ENCODE measurements at regions not wholly inside any gene's neighbourhood (a gene's known extent, or its start where the extent isn't known, plus 50 kb on each side); places are given as distances from the start of the nearest gene placed in this dataset.

GRCh38 chr4:146063143-146063542 lies 112.4 kb upstream of the LSM6 start:
- Histone ChIP-seq H3K36me3 (no peaks in the 10 kb centered on the region), H3K4me1 (no peaks in the 10 kb centered on the region), H3K4me3 (no peak overlapping the region), H3K27me3 (no peaks in the 10 kb centered on the region), H3K9me3 (no peaks in the 10 kb centered on the region), H3K27ac (no peak overlapping the region)
- TF ChIP-seq EP300 (IDR thresholded peaks at IDR 0.05) (no peak), POLR2A (IDR thresholded peaks at IDR 0.05) (no peak), CTCF (IDR thresholded peaks at IDR 0.05) (no peak)
- DNase-seq (ENCODE audit: low spot score in 2 of 2): no peak

- WGBS, 2 donors: 60 to 74% methylated on average over 2 of the region's 2 CpGs
- H3K27ac ChIP-seq: no peak overlapping the region
- no peaks in the 10 kb centered on the region for H3K36me3 ChIP-seq
- no peak overlapping the region for H3K4me3 ChIP-seq
- TF ChIP-seq EP300 (IDR thresholded peaks at IDR 0.05) (no peak), CTCF (IDR thresholded peaks at IDR 0.05) (no peak), POLR2A (IDR thresholded peaks at IDR 0.05) (no peak)
- no peaks in the 10 kb centered on the region for H3K27me3 ChIP-seq
- no peak for DNase-seq (ENCODE audit: low spot score in 2 of 2)
- no peaks in the 10 kb centered on the region for H3K4me1 ChIP-seq
- no peaks in the 10 kb centered on the region for H3K9me3 ChIP-seq
Observed at GRCh38 chr4:146062340-146062739, 113.2 kb upstream of the LSM6 start.

- TF ChIP-seq CTCF (IDR thresholded peaks at IDR 0.05) (no peak), EP300 (IDR thresholded peaks at IDR 0.05) (no peak), POLR2A (IDR thresholded peaks at IDR 0.05) (no peak)
- Histone ChIP-seq H3K4me1 (no peaks in the 10 kb centered on the region), H3K27ac (no peak overlapping the region), H3K27me3 (no peaks in the 10 kb centered on the region), H3K36me3 (no peaks in the 10 kb centered on the region), H3K4me3 (no peak overlapping the region), H3K9me3 (no peaks in the 10 kb centered on the region)
- DNase-seq (ENCODE audit: low spot score in 2 of 2): no peak
- WGBS, 2 donors: 65 to 74% methylated on average over 4 of the region's 4 CpGs
Observed at GRCh38 chr4:146061610-146062334, 113.7 kb upstream of the LSM6 start.

GRCh38 chr4:146059865-146060264 lies 115.7 kb upstream of the LSM6 start:
- H3K4me3 ChIP-seq: no peak overlapping the region
- H3K36me3 ChIP-seq: no peaks in the 10 kb centered on the region
- WGBS, 2 donors: 67 to 72% methylated on average over 3 of the region's 3 CpGs
- no peak for DNase-seq (ENCODE audit: low spot score in 2 of 2)
- no peaks in the 10 kb centered on the region for H3K27me3 ChIP-seq
- TF ChIP-seq CTCF (IDR thresholded peaks at IDR 0.05) (no peak), POLR2A (IDR thresholded peaks at IDR 0.05) (no peak), EP300 (IDR thresholded peaks at IDR 0.05) (no peak)
- no peaks in the 10 kb centered on the region for H3K4me1 ChIP-seq
- H3K27ac ChIP-seq: no peak overlapping the region
- no peaks in the 10 kb centered on the region for H3K9me3 ChIP-seq

- Histone ChIP-seq H3K4me1 (no peaks in the 10 kb centered on the region), H3K4me3 (no peak overlapping the region), H3K36me3 (no peaks in the 10 kb centered on the region), H3K27ac (no peak overlapping the region), H3K9me3 (no peaks in the 10 kb centered on the region), H3K27me3 (no peaks in the 10 kb centered on the region)
- 73 to 74% methylated on average over 1 of the region's 1 CpG for WGBS, 2 donors
- no peak for DNase-seq (ENCODE audit: low spot score in 2 of 2)
- no peak for TF ChIP-seq CTCF (IDR thresholded peaks at IDR 0.05)
- no peak for TF ChIP-seq EP300 (IDR thresholded peaks at IDR 0.05)
- TF ChIP-seq POLR2A (IDR thresholded peaks at IDR 0.05): no peak
Observed at GRCh38 chr4:146059151-146059550, 116.4 kb upstream of the LSM6 start.

Measured in tibial nerve (tissue), 4 donors.